ENCODE measurements at regions not wholly inside any gene's neighbourhood (a gene's known extent, or its start where the extent isn't known, plus 50 kb on each side); places are given as distances from the start of the nearest gene placed in this dataset.

- in situ Hi-C loops (cut with MboI) = no loop called here
- no peaks in the 10 kb centered on the region for H3K79me2 ChIP-seq (ENCODE audit: control insufficient read depth, insufficient read depth, low read length)
- no peak overlapping the region for H3K4me2 ChIP-seq (ENCODE audit: insufficient read depth, low read length)
- H2AFZ ChIP-seq (ENCODE audit: low read depth, low read length) = no peak overlapping the region
- no peaks in the 10 kb centered on the region for H3K27me3 ChIP-seq (ENCODE audit: control insufficient read depth in 2 of 2, insufficient read depth in 2 of 2, low read length in 2 of 2)
- FAIRE-seq (no peak), ATAC-seq (no peak), DNase-seq (ENCODE audit: extremely low read depth in 1 of 4, low spot score in 3 of 4) (no peak)
- POLR2A ChIA-PET = no interaction called here
- intact Hi-C loops (cut with micrococcal nuclease) = no loop called here
- CTCF ChIA-PET (ENCODE audit: low intra/inter-chr PET ratio) = no interaction called here
- H3K9ac ChIP-seq (ENCODE audit: insufficient read depth in 1 of 2, low read depth in 2 of 2, low read length in 2 of 2) = no peak overlapping the region
- no peaks in the 10 kb centered on the region for H3K4me1 ChIP-seq (replicated peaks in 1 of 2; ENCODE audit: control insufficient read depth in 2 of 2, insufficient read depth in 2 of 2, low read length in 2 of 2)
- no peak overlapping the region for H3K27ac ChIP-seq (ENCODE audit: extremely low read depth, low read depth, low read length)
- no peak overlapping the region for H3K4me3 ChIP-seq
- H3K36me3 ChIP-seq (ENCODE audit: control insufficient read depth, insufficient read depth, low read length) = no peaks in the 10 kb centered on the region
- H4K20me1 ChIP-seq (replicated peaks; ENCODE audit: control insufficient read depth, insufficient read depth, low read length) = no peaks in the 10 kb centered on the region
- H3K9me1 ChIP-seq (ENCODE audit: control insufficient read depth, insufficient read depth, low read length) = no peaks in the 10 kb centered on the region
- H3K9me3 ChIP-seq (replicated peaks; ENCODE audit: control insufficient read depth, insufficient read depth, low read depth, low read length) = no peaks in the 10 kb centered on the region
- BruUV-seq (replicated peaks) = no TSS peak
- 20% methylated on average over 6 of the region's 7 CpGs for WGBS (ENCODE audit: insufficient coverage, low coverage, missing lambda C conversion rate)
- TF ChIP-seq, protein P1, sequence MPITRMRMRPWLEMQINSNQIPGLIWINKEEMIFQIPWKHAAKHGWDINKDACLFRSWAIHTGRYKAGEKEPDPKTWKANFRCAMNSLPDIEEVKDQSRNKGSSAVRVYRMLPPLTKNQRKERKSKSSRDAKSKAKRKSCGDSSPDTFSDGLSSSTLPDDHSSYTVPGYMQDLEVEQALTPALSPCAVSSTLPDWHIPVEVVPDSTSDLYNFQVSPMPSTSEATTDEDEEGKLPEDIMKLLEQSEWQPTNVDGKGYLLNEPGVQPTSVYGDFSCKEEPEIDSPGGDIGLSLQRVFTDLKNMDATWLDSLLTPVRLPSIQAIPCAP (CRISPR knock-in tag; IDR thresholded peaks at IDR 0.05; ENCODE audit: borderline replicate concordance) = no peak
- TF ChIP-seq EGR1 (conservative IDR thresholded peaks at IDR 0.05) (no peak), TCF3 (CRISPR knock-in tag; IDR thresholded peaks at IDR 0.05) (no peak), ZBED1 (IDR thresholded peaks at IDR 0.05) (no peak), ZBTB12 (CRISPR knock-in tag; IDR thresholded peaks at IDR 0.05) (no peak), KLF10 (CRISPR knock-in tag; IDR thresholded peaks at IDR 0.05) (no peak), MXI1 (IDR thresholded peaks at IDR 0.05; ENCODE audit: low read depth, low read length) (no peak), HNRNPLL (IDR thresholded peaks at IDR 0.05; ENCODE audit: low read depth, low read length, poor library complexity, severe bottlenecking) (no peak), NFE2L1 (tag; IDR thresholded peaks at IDR 0.05; ENCODE audit: borderline replicate concordance, low read depth) (no peak), ZNF280B (CRISPR knock-in tag; IDR thresholded peaks at IDR 0.05) (no peak)
- TF ChIP-seq, protein P2, sequence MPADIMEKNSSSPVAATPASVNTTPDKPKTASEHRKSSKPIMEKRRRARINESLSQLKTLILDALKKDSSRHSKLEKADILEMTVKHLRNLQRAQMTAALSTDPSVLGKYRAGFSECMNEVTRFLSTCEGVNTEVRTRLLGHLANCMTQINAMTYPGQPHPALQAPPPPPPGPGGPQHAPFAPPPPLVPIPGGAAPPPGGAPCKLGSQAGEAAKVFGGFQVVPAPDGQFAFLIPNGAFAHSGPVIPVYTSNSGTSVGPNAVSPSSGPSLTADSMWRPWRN (IDR thresholded peaks at IDR 0.05; ENCODE audit: low read depth) = no peak
- TF ChIP-seq, protein P3, sequence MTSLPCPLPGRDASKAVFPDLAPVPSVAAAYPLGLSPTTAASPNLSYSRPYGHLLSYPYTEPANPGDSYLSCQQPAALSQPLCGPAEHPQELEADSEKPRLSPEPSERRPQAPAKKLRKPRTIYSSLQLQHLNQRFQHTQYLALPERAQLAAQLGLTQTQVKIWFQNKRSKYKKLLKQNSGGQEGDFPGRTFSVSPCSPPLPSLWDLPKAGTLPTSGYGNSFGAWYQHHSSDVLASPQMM (CRISPR knock-in tag; IDR thresholded peaks at IDR 0.05) = no peak
- TF ChIP-seq, protein P4, sequence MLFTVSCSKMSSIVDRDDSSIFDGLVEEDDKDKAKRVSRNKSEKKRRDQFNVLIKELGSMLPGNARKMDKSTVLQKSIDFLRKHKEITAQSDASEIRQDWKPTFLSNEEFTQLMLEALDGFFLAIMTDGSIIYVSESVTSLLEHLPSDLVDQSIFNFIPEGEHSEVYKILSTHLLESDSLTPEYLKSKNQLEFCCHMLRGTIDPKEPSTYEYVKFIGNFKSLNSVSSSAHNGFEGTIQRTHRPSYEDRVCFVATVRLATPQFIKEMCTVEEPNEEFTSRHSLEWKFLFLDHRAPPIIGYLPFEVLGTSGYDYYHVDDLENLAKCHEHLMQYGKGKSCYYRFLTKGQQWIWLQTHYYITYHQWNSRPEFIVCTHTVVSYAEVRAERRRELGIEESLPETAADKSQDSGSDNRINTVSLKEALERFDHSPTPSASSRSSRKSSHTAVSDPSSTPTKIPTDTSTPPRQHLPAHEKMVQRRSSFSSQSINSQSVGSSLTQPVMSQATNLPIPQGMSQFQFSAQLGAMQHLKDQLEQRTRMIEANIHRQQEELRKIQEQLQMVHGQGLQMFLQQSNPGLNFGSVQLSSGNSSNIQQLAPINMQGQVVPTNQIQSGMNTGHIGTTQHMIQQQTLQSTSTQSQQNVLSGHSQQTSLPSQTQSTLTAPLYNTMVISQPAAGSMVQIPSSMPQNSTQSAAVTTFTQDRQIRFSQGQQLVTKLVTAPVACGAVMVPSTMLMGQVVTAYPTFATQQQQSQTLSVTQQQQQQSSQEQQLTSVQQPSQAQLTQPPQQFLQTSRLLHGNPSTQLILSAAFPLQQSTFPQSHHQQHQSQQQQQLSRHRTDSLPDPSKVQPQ (CRISPR knock-in tag; IDR thresholded peaks at IDR 0.05; ENCODE audit: borderline replicate concordance) = no peak
- TF ChIP-seq, protein P5, sequence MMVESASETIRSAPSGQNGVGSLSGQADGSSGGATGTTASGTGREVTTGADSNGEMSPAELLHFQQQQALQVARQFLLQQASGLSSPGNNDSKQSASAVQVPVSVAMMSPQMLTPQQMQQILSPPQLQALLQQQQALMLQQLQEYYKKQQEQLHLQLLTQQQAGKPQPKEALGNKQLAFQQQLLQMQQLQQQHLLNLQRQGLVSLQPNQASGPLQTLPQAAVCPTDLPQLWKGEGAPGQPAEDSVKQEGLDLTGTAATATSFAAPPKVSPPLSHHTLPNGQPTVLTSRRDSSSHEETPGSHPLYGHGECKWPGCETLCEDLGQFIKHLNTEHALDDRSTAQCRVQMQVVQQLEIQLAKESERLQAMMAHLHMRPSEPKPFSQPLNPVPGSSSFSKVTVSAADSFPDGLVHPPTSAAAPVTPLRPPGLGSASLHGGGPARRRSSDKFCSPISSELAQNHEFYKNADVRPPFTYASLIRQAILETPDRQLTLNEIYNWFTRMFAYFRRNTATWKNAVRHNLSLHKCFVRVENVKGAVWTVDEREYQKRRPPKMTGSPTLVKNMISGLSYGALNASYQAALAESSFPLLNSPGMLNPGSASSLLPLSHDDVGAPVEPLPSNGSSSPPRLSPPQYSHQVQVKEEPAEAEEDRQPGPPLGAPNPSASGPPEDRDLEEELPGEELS (CRISPR knock-in tag; IDR thresholded peaks at IDR 0.05; ENCODE audit: borderline replicate concordance) = no peak
Observed at GRCh38 chr12:18926188-18926587, 188.3 kb downstream of the CAPZA3 start.

All from K562 (cell line).